Limb (tissue), 2 donors: ENCODE measurements at regions not wholly inside any gene's neighbourhood (a gene's known extent, or its start where the extent isn't known, plus 50 kb on each side); places are given as distances from the start of the nearest gene placed in this dataset.

Experiments used
- DNase-seq, 2 donors: peaks; one replicate each; pipeline ENCODE4 v3.0.0-alpha.2; 2016; ENCODE audit errors: extremely low spot score in 2 of 2

DNA sequence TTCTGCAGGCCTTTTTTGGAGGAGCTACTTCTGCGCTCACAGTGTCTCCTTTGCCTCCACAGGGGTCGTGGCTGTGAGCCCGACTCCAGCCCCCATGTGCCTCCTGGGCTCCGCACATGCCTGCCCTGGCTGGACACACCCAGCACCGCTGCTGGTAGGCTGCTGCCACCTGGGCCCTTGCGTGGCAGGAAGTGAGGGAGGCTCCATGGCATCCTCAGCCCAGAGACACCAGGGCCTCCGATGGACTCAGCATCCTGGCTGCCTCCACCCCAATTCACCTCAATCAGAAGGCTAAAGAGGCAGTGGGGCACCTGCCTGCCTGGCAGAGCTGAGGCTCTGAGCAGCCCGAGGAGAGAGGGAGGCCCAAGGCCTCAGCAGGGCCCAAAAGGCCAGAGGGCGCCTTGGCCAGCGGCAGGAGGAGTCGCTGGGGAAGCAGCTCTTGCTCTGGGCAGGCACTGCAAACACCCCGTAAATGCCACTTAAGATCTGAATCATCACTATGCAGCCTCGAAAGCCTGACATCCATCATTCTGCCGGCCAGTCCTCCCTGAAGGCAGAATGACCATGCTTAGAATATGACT, 68.3 kb upstream of the OTOS start:
- DNase-seq, result peak in 1 of 2 donors; percentile 11

DNA sequence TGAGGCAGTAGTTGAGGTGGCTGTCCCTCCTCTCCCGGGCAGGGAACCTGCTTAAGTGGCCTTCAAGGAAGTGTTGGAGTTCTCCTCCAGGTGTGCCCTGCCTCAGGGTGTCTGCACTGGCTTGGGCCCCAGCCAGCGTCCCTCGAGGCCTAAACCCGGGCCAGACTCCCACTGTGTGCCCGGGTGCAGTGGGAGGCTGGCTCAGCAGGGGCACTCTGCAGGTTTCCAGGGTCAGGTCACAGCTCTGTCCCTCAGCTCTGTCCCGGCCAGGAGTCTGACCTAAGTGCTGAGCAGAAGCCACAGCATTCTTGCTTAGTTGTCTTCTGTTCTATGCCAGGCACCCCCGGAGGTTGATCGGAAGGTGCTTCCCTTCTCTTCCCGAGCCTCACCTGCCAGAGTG, 69.0 kb upstream of the OTOS start:
- DNase-seq, result peak in 1 of 2 donors; percentile 13

DNA sequence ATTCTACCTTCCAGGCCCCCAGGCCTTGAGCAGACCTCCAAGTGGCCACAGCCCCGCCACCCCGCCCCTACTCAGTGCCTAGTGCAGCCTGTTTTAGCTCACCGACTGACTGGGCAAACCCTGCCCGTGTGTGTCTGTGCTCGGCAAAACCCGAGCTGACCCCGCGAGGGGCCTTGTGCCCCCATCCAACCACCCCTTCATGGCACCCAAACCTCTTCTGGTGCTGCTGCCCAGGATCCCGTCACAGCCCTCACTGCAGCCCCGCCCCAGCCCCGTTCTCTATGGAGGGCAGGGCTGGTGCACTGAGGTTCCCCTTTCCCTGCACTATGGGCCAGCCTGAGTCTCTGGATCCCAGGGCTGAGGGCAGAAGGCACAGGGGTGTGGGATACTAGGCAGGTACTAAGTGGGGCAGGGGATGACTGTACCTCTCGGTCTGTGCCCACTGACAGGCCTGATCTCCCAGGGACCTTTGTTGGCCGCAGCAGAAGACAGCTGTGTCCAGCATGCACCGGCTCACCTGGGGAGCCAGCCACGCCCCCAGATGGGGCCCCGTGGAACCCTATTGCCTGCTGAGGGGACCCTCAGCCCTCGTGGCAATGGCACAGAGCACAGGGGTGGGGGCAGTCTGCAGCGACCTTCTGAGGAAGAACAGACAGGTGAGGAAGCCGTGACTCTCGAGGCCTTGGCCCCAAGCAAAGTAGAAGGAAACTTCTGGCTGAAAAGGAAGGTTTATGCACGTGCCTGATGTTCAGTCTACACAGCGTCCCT, 69.9 kb upstream of the OTOS start:
- DNase-seq, result peak in 1 of 2 donors; percentile 12

DNA sequence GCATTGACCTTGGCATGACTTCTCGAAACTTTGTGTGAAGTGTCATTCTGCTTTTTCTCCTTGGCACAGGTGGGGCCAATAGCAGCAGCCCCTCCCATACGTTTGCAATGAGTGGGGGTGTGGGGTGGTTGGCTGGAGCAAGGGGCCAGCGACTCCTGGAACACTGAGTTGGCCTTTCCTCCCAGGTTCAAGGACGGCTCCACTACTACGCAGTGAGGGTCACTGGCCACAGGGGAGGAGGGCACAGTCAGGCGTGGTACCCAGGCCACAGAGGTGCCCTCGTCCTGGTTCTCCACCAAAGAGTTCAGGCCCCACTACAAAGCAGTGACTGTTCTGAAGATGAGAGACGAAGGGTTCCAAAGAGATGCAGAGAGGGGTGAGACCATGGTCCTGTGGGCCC, 70.6 kb upstream of the OTOS start:
- peak in 1 of 2 donors; percentile 11 for DNase-seq

DNA sequence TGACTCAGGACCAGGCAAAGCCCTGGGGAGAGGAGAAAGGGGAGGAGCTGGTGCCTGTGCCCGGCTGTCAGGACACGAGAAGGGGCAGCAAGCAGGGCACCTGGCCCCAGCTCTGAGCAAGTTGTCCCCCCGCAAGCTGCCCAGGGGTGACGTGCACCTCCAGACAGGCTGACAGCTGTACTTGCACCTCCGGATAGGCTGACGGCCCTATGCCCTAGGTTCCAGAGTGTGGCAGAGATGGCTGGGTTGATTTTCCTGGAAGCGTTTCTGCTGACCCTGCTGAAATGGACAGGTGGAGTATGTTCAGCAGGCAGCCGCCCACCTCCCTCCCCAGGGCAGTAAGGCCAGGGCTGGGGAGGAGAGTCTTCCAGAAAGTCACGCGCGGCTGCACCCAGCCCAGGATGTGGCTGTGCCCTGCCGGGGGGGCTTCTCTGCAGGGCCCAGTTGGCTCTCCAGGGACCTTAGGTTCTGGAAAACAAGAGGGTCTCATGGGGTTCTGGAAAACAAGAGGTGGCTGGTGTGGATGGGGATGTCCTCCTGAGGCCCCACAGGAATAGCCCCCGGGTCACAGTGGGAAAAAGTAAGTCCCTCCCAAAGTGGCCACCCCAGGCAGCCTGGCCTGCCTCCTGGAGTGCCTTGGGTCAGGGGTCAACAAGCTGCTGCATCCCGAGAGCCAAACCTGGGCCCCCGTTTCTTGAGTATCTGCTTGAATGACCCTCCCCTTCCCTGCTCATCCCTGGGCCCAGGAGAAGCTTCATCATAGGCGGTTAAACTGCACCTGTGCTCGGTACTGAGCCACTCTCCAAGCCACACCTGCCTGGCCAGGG, 71.4 kb upstream of the OTOS start:
- DNase-seq, result peak in 1 of 2 donors; percentile 17

DNA sequence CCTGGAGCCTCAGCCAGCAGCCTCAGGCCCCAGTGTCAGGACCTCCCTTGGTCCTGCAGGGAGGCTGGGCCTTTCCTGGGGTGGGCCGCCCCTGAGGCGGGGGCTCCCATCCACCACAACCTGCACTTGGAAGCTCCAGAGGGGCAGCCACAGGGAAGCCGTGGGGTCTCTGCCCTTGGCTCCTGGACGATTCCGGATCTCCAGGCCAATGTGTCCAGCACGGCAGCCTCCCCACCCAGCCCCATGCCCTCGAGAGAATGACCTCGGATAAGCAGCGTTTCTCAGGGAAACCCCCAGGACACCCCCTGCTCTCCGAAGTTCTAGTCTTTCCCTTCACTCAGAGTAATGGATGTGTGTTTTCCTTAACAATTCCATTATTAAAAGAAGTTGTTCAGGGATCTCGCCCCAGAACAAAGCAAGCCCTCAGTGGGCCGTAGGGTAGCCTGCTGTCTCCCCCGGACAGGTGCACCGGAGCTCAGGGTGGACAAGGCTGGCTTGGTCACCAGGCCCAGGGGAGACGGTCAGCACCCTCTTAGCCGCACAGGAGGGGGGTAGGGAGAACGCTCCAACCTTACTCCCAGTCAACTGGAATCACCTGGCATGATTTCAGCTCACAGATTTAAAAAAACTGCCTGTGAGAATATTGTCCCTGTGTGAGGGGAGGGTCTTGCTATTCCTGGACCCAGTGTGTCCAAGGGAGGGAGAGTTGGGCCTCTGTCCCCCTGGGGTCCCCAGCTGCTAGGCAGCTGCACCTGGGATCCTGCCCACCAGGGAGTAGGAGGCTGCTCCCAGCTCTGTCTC, 72.2 kb upstream of the OTOS start:
- DNase-seq, result peak in 1 of 2 donors; percentile 12

DNA sequence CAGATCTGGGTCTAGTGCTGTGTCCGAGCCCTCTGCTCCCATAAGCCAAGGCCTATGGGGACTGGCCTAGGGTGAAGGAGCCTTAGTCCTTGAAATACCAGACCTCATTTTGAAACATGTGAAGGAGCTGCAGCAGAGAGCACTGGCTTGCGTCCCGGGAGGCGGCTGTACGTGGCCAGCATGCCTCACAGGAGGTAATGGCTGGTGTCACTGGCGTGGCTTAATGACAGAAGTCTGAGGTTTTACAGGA, 72.7 kb upstream of the OTOS start:
- peak in 1 of 2 donors; percentile 27 for DNase-seq

DNA sequence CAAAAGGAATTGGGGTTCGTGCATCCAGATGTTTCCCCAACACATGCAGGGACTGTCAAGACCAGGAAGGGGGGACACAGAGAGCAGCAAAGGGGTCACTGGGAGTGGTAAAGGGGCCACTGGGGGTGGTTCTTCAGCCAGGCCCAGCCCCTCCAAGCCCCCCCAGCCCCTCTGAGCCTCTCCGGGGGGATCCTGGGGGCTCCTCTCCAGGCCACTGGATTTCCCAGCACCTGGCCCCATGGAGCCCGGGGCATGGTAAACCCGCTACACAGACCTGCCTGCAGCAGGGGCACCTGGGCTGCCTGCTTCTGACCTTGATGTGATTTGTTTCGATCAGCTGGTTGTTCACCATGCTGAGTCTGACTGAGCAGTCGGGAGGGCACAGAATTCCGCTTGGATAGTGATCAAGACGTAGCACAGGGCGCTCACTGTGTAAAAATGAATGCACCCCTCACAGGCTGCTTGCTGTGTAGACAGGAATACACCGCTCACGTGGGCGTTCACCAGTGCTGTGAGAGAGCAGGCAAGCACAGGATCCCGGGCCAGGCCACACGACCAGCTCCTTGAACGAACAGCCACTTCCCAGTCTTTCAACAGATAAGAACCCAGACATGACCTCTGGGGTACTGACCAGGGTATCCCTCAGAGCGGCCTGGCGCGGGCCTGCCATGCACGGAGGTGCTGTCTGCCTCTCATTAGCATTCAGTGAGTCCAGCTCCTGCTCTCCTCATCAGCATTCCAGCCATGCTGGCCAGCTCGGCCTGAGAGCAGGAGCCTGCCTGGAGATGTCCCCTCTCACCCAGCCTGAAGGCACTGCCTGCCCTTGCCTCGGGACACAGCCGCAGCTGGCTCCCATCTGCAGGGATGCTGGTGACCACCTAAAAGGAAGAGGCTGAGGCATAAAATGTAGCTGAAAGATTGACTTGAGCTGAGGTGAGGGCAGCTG, 73.3 kb upstream of the OTOS start:
- peak in 1 of 2 donors; percentile 38 for DNase-seq

DNA sequence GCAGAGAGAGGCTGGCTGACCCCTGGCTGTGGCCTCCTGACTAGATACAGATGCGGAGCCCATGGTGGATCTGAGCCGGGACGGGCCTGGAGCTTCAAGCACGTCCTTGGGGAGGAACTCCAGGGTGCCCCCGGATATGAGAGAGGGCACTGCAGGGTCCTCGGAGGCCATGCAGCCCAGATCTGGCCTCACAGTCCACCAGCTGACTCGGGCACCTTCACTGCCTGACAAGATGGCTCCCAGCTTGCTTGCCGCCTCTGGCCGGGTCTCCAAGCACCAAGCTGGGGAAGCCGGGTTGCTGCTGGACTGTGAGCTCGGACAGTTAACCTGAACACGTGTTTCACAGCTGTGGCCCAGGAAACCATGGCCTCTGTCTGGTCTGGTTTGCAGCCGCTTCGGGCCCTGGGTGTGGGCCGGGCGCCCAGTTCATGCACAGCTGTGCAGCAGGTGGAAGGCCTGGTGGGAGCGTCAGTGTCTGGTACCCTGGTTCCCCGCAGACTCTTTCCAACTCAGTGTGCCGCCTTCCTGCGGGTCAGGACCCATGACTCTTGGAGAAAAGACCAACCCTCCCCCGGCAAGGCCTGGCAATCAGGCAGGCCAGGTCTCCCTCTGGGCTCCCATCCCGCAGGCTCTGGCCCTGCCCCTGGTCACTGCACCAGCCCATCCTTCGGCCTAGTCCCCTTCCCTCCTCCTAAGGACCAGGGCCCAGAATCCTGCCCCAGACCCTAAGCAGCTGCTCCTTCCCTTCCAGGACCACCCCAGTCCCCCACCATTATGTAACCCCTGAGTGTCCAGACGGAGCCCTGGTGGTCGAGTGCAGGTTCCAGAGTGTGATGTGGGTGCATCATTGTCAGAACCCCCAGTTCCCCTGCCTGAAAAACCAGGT, 74.6 kb upstream of the OTOS start:
- peak in 1 of 2 donors; percentile 35 for DNase-seq

DNA sequence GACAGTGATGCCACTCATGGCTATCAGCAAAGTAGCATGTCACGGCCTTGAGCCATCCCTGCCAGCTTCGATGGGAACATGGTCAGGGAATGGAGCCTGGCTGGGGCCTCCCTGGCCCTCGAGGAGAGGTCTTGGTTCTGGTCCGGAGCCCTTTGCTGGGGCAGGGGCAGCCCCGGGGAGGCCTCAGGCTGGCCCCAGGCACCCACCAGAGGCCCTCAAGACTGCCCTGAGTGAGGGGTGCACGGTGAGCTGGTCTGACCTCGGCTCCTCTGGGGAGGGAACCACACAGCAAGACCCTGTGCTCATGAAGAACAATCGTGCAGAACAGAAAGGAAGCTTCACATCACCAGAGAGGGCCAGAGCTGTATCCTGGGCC, 75.2 kb upstream of the OTOS start:
- DNase-seq, result peak in 1 of 2 donors; percentile 12

DNA sequence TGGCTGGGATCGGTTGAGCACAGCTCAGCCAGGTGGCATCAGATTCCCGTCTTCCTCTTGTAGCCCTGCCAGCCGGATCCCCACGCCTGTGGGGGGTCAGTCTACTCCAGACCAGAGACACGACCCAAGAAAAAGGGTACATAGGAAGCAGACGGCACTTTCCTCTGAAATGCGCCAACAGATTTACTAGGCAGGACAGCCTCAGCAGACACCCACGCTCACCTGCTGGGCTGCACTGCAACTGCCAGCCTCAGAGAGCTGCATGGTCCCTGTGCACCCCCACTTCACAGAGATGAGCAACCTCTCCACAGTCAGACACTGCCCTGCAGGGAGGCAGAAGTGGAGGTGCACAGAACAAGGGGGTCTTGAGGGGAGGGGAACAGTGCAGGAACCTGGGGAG, 75.7 kb upstream of the OTOS start:
- peak in 1 of 2 donors; percentile 14 for DNase-seq

DNA sequence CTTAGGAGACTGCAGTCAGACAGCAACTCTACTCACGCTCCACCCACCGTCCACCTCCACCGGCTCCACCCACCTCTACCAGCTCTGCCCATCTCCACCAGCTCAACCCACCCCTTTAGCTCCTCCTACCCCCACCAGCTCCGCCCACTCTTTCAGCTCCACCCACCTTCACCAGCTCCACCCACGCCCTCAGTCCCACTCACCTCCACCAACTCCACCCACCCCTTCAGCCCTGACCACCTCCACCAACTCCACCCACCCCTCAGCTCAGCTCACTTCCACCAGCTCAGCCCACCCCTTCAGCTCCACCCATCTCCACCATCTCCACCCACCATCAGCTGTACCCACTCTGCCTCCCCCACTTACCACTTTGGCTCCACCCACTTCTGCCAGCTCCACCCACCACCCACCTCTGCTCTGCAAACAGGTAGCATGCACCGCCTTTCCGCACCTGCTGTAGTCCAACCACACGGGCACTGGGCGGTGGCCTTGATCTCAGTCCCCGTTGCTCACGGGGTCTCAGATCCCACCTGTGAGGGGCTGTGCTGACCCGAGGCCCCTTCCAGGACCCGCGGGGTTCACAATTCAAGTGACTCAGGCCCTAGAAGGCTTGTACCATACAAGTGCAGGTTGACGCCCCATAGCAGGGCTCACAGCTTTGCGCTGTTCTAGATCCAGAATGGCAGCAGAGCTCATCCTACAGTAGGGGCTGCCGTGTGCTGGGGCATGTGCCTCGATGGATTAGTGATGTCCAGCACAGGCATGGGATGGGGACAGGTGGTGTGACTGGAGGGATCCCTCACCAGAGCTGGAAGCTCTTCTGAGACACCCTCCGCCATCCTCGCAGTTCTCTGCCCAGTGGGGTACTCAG, 77.2 kb upstream of the OTOS start:
- peak in 1 of 2 donors; percentile 19 for DNase-seq

DNA sequence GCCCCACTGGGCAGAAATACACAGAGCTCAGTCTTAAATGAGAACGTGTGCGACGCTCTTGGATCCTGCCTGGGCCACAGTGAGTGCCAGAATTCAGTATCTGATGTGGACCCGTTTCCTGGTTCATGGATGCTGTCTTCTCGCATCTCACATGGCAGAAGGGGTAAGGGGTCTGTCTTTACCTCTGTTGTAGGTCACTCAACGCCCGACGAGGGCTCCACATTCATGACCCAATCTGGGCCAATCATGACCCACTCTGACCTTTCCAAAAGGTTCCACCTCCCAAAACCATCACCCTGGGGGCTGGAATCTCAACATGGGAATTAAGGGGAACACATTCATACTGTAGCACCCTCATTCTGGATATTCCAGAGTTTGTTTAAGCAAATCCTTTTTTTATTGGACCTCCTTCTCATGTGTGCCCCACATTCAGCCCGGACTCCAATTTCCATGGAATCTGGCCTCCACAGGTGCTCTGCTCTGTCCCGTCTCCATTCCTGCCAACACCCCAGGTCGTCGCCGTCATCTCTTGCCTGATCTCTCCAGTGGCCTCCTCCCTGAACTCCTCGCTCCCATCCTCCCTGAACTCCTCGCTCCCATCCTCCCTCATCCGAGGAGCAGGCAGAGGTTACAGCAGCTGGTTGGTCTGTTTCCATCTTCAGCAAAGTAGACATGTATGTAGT, 78.9 kb upstream of the OTOS start:
- DNase-seq, result peak in 1 of 2 donors; percentile 5

DNA sequence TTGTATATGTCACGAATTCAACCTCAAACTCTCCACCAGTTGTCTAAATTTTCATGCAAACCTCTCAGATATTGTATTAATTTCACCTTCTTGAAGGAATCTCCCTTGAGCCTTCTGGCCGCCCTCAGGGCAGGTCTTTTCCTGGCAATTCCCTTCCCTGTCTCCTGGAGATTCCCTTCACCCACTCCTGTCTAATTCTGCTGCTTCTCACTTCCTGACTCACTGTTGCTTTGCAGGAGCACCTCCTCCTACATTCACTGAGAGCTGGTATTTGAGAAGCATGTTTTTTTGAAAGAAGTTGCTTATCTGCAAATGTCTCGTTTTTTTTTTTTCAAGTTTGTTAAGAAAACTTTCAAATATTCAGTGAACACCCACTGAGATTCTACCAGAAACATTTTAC, 79.9 kb upstream of the OTOS start:
- DNase-seq, result no peak

DNA sequence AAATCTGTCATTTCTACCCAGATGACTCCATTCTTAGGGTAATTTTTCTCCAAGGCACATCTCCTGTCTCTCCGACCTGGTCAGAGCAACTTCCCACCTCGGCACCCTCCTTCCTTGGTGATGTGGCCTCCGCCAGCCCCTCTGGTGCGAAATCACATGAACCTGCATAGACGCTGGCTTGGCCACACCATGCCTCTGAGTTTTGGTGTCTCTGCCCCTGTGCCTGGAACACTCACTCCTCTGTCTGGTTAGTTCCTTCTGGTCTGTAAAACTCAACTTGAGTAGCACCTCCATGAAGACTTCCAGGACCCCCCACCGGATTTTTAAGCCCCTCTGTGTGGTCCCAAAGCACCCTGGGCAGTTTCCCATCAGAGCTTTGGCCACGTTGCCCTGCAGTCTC, 83.2 kb upstream of the OTOS start:
- peak in 1 of 2 donors; percentile 8 for DNase-seq

DNA sequence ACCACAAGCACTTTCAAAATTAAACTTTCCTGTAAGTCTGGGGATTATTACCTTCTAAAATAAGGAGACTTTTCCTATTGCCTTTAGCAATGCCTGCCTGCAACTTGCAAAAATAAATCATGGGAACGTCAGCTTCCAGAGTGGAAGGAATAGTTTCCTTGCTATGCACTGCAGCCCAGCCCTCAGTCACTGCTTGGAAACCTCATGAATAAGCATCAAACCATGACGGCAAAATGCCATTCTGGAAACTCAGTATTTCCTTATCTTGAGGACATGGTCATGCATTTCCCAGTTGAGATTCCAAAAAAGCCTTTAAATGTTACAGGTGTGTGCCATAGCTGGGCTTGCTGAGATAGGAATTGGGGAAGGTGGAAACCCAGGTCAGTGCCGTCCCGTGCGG, 84.2 kb upstream of the OTOS start:
- DNase-seq, result peak in 1 of 2 donors; percentile 14

DNA sequence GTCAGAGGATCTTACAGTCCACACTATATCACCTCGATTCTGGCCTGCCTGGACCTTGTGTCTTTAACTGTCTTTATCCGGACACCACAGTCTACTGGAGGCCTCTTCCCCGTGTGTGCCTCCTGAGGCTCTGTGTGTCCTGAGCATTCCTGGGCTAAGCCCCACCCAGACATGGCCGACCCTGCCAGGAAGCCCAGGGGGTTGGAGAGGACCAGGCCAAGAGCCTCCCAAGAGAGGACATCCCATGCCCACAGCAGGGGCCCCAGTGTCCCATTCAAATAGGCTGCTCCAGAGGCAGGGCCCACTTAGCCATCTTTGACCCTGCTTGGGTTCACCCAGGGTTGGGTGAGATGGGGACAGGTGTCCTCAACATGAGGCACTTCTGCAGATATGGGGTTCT, 84.7 kb upstream of the OTOS start:
- DNase-seq, result peak in 1 of 2 donors; percentile 14
